ENCODE measurements at regions not wholly inside any gene's neighbourhood (a gene's known extent, or its start where the extent isn't known, plus 50 kb on each side); places are given as distances from the start of the nearest gene placed in this dataset.

GRCh38 chr3:162196964-162197363, 700.4 kb downstream of the OTOL1 start:
- Histone ChIP-seq H3K36me3 (ENCODE audit: control insufficient read depth in 2 of 2, insufficient read depth in 1 of 2, low read length in 2 of 2) (no peaks in the 10 kb centered on the region), H3K4me3 (ENCODE audit: low read depth, low read length) (no peak overlapping the region), H3K27ac (ENCODE audit: extremely low read depth, low read depth, low read length) (no peak overlapping the region), H3K4me1 (ENCODE audit: control insufficient read depth, insufficient read depth, low read length) (no peaks in the 10 kb centered on the region), H3K9me3 (ENCODE audit: control insufficient read depth, insufficient read depth, low read depth, low read length) (no peaks in the 10 kb centered on the region)
- POLR2A ChIA-PET: no interaction called here
- TF ChIP-seq, protein P1, sequence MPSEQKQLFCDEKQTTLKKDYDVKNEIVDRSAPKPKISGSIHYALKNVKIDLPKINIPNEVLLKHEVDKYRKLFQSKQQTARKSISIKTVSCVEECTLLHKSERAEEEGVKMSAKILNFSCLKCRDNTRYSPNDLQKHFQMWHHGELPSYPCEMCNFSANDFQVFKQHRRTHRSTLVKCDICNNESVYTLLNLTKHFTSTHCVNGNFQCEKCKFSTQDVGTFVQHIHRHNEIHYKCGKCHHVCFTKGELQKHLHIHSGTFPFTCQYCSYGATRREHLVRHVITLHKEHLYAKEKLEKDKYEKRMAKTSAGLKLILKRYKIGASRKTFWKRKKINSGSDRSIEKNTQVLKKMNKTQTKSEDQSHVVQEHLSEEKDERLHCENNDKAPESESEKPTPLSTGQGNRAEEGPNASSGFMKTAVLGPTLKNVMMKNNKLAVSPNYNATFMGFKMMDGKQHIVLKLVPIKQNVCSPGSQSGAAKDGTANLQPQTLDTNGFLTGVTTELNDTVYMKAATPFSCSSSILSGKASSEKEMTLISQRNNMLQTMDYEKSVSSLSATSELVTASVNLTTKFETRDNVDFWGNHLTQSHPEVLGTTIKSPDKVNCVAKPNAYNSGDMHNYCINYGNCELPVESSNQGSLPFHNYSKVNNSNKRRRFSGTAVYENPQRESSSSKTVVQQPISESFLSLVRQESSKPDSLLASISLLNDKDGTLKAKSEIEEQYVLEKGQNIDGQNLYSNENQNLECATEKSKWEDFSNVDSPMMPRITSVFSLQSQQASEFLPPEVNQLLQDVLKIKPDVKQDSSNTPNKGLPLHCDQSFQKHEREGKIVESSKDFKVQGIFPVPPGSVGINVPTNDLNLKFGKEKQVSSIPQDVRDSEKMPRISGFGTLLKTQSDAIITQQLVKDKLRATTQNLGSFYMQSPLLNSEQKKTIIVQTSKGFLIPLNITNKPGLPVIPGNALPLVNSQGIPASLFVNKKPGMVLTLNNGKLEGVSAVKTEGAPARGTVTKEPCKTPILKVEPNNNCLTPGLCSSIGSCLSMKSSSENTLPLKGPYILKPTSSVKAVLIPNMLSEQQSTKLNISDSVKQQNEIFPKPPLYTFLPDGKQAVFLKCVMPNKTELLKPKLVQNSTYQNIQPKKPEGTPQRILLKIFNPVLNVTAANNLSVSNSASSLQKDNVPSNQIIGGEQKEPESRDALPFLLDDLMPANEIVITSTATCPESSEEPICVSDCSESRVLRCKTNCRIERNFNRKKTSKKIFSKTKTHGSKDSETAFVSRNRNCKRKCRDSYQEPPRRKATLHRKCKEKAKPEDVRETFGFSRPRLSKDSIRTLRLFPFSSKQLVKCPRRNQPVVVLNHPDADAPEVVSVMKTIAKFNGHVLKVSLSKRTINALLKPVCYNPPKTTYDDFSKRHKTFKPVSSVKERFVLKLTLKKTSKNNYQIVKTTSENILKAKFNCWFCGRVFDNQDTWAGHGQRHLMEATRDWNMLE (tag by site-specific recombination; conservative IDR thresholded peaks at IDR 0.05; ENCODE audit: low read depth): no peak
- TF ChIP-seq ZSCAN16 (tag by site-specific recombination; IDR thresholded peaks at IDR 0.05) (no peak), HOXC10 (CRISPR knock-in tag; IDR thresholded peaks at IDR 0.05) (no peak), ZNF777 (tag by site-specific recombination; IDR thresholded peaks at IDR 0.05; ENCODE audit: borderline replicate concordance) (no peak), CTCF (tag by site-specific recombination; IDR thresholded peaks at IDR 0.05) (no peak), ZNF768 (tag by site-specific recombination; IDR thresholded peaks at IDR 0.05) (no peak), ZBTB20 (tag by site-specific recombination; IDR thresholded peaks at IDR 0.05) (no peak)
- CTCF ChIA-PET: no interaction called here

GRCh38 chr3:162200836-162201235, 704.2 kb downstream of the OTOL1 start:
- H3K9me3 ChIP-seq (ENCODE audit: control insufficient read depth, insufficient read depth, low read depth, low read length): no peaks in the 10 kb centered on the region
- ChIA-PET POLR2A (no interaction called here), CTCF (no interaction called here)
- H3K4me1 ChIP-seq (ENCODE audit: control insufficient read depth, insufficient read depth, low read length): no peaks in the 10 kb centered on the region
- no peak overlapping the region for H3K27ac ChIP-seq (ENCODE audit: extremely low read depth, low read depth, low read length)
- no peaks in the 10 kb centered on the region for H3K36me3 ChIP-seq (ENCODE audit: control insufficient read depth in 2 of 2, insufficient read depth in 1 of 2, low read length in 2 of 2)
- H3K4me3 ChIP-seq (ENCODE audit: low read depth, low read length): no peak overlapping the region
- TF ChIP-seq ZXDB (tag by site-specific recombination; IDR thresholded peaks at IDR 0.05) (no peak), ZNF610 (tag by site-specific recombination; IDR thresholded peaks at IDR 0.05; ENCODE audit: borderline replicate concordance) (no peak)

GRCh38 chr3:162206648-162207047, 710.0 kb downstream of the OTOL1 start:
- Histone ChIP-seq H3K4me3 (ENCODE audit: low read depth, low read length) (no peak overlapping the region), H3K4me1 (ENCODE audit: control insufficient read depth, insufficient read depth, low read length) (no peaks in the 10 kb centered on the region), H3K9me3 (ENCODE audit: control insufficient read depth, insufficient read depth, low read depth, low read length) (no peaks in the 10 kb centered on the region), H3K36me3 (ENCODE audit: control insufficient read depth in 2 of 2, insufficient read depth in 1 of 2, low read length in 2 of 2) (no peaks in the 10 kb centered on the region), H3K27ac (ENCODE audit: extremely low read depth, low read depth, low read length) (no peak overlapping the region)
- CTCF ChIA-PET: no interaction called here
- TF ChIP-seq RBAK (tag by site-specific recombination; IDR thresholded peaks at IDR 0.05) (no peak), ZBTB17 (tag by site-specific recombination; IDR thresholded peaks at IDR 0.05) (no peak), PRDM6 (tag by site-specific recombination; IDR thresholded peaks at IDR 0.05) (no peak), SP3 (tag by site-specific recombination; IDR thresholded peaks at IDR 0.05) (no peak), ZNF558 (tag by site-specific recombination; IDR thresholded peaks at IDR 0.05) (no peak), ZNF146 (tag by site-specific recombination; IDR thresholded peaks at IDR 0.05) (no peak), BCL11A (tag by site-specific recombination; IDR thresholded peaks at IDR 0.05; ENCODE audit: low read depth) (no peak)
- POLR2A ChIA-PET: no interaction called here
